ENCODE measurements at regions not wholly inside any gene's neighbourhood (a gene's known extent, or its start where the extent isn't known, plus 50 kb on each side); places are given as distances from the start of the nearest gene placed in this dataset.

DNA sequence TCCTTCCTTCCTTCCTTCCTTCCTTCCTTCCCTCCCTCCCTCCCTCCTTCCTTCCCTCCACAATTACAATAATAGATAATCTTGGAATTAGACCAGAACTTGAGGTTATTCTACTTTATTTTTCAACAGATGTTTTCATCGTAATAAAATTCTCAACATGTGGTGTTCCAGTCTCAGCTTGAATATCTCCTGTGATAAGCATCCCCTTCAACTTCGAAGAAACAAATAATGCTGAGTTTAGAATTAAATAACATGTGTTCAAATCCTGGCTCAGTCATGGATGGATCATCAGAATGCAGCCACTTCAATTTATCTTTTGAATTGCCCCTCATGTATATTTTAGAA is 91.4 kb upstream of the PAPPA start:
- DNase-seq, result no peak

- DNase-seq, result no peak
Measured at GRCh38 chr9:116064970-116065369, 88.6 kb upstream of the PAPPA start.

DNA sequence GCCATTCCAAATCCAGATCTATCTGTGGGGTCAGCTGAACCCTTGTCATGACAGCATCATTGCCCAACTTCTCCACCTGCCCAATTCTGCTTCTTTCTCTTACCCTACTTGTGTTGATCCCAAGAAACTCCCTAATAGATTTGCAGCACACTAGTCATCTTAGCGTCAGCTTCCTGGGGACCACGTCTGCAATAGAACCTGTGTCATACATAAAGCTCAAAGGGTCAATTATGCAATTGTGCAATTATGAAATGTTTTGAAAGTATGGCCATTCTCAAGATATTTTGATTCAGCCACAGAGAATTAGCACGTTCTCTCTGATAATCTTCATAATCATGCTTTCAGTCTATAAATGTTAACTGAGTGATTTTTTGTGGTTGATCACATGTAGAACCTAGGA is 87.4 kb upstream of the PAPPA start:
- DNase-seq, result no peak

- no peak for DNase-seq
Measured at GRCh38 chr9:116067566-116067965, 86.0 kb upstream of the PAPPA start.

DNA sequence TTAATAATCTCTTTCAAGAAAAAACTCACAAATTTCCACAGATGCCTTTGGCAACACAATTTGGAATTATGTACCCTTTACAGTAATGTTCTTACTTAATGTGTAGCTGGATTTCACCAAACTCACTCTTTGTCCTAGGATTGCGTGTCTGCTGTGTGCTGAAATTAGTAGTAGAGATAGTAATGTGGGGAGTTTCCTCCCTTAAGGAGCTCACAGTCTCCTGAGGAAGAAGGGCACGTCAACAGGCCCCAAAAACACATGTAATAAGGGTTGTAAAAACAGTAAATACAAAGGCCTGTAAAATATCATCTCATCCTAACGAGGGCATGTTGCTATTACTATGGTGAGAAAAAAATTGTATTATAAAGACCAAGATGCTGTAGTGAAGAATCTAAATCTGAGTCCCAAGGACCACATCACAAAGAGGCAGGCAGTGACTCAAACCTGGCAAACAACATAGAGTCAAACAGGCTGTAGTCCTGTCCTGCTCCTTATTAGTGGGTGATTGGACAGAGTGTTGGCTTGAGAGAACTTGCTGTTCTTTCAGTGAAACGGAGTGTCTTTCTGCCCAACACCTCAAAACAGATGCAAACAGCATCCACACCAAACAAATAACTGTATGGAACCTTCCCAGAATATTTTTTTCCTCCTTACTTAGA is 83.2 kb upstream of the PAPPA start:
- no peak for DNase-seq

DNA sequence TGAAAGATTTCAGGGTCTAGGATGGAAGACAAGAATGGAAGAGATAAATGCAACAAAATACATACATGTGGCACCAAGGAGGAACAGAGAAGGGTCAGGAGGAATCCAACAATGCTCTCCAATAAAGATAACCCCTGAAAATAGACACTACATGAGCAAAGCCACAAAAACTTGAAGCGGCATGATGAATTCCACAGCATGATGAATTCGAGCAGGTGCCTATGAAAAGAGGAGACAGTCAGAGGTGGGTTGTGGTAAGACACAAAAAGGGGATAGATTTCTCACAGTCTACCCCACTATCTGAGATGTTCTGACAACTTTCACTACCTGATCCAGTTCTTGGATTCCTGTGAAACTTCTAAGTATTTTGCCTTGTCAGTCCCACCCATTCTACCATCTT is 81.5 kb upstream of the PAPPA start:
- no peak for DNase-seq

GRCh38 chr9:116073826-116074225 is 79.8 kb upstream of the PAPPA start:
- no peak for DNase-seq

DNA sequence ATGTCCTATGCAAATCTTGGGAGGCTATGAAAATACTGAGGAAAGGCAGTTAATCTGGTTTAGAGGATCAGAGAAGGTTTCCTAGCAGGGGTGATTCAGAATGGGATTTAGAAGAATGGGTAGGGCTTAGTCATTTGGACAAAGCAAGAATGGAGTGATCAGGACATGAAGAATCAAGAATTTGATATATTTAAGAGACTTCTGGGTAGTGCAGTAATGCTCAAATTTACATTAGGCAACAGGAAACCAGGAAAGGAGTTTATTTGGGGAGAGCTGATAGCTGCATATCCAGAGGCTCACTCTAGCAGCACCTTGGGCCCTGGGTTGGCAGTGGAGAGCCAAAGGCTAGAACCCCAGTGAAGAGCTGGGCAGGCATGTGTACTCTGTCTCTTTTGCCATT is 78.9 kb upstream of the PAPPA start:
- DNase-seq, result no peak

GRCh38 chr9:116075191-116075590 is 78.4 kb upstream of the PAPPA start:
- no peak for DNase-seq

- DNase-seq, result no peak
Measured at GRCh38 chr9:116078640-116079039, 75.0 kb upstream of the PAPPA start.

- DNase-seq, result no peak
Measured at GRCh38 chr9:116080561-116080960, 73.0 kb upstream of the PAPPA start.

DNA sequence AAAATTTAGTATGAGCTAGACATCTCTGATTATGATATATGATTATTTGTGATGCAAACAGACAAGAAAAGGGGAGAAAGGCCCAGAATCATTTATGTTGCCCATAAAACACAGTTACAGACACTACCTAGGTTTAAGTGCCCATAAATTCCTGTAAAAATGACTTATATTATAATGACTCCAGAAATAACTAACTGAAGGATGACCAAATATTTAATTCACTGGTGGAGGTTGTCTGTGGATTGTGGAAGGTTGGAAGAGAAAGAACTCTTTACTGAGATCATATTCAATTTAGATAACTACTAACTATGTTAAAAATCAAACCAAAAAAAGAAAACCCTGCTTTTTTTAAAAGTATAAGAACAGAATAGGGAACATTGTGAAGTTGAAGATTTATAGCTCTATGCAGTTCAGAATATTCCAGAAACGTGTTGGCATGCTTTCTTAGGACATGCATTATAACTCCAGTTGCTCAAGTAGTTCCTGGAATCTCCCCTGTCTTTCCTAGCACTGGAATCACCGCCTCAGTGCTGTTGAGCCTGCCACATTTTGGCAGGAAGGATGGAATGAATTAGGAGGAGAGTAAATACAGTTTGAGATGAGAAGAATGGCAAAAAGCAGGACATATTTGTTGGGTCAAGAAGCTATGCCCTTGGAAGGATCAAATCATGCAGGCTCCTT is 72.0 kb upstream of the PAPPA start:
- DNase-seq, result no peak

GRCh38 chr9:116083837-116084236 is 69.8 kb upstream of the PAPPA start:
- no peak for DNase-seq

GRCh38 chr9:116084497-116084896 is 69.1 kb upstream of the PAPPA start:
- no peak for DNase-seq

DNA sequence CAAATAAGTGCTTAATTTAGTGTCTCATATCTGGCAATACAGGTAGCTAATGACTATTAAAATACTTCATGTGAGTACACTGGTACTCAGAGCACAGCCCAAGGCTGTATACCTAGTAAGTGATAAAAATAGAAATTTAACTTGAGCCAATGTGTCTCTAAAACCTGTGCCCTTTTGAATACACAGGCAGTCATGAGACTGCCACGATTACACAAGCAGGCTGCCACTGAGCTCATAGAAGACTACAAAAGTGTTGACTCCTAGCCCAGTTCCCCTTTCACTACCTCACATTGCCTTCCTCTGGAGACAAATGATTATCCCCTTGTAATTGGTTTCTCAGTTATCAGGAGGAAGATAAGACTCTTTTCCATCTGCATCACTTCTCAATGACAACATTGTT is 66.3 kb upstream of the PAPPA start:
- DNase-seq, result no peak

GRCh38 chr9:116087751-116088194 is 65.8 kb upstream of the PAPPA start:
- DNase-seq, result no peak

GRCh38 chr9:116088396-116088795 is 65.2 kb upstream of the PAPPA start:
- DNase-seq, result no peak

DNA sequence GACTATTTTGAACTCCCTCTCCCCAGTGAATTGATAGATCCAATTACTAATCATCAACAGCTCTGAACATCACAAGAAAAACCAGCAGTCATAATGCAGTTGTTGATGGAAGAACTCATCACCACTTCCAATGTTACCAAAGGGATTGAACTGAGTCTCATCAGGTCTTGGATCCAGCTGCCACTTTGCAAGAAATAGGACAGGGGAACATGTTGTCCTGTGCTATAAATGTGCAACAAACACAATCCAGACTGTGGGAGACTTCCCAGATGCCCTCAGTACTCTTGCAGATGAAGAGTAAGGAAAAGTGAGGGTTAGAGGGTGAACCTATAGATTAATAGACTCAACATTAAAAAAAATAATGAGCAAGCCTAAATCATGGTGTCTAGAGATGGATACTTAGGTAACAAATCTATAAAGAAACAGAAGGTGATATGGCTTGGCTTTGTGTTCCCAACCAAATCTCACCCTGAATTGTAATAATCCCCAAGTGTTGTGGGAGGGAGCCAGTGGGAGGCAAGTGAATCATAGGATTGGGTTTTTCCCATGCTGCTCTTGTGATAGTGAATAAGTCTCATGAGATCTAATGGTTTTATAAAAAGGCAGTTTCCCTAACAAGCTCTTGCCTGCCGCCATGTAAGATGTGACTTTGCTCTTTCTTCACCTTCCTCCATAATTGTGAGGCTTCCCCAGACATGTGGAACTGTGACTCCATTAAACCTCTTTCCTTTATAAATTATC is 63.4 kb upstream of the PAPPA start:
- no peak for DNase-seq

GRCh38 chr9:116094846-116095245 is 58.7 kb upstream of the PAPPA start:
- no peak for DNase-seq

DNA sequence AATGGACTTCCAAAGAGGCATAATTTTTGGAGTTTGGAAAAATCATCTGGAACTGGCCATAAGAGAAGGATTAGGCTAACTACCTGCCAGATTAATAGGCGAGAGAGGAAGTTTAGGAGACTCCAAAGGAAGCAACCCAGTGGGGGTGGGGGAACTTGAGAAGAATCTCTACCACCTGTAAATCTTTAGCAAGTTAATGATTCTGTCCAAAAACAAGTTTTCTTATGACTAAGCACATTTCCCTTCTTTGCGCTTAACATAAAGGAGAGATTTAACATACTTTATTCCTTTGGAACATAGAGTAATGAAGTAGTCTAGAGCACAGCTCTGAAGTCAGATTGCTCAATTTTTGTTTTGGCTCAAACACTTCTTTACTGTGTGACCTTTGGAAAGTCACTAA is 58.2 kb upstream of the PAPPA start:
- DNase-seq, result no peak

GRCh38 chr9:116096046-116096445 is 57.5 kb upstream of the PAPPA start:
- DNase-seq, result no peak

DNA sequence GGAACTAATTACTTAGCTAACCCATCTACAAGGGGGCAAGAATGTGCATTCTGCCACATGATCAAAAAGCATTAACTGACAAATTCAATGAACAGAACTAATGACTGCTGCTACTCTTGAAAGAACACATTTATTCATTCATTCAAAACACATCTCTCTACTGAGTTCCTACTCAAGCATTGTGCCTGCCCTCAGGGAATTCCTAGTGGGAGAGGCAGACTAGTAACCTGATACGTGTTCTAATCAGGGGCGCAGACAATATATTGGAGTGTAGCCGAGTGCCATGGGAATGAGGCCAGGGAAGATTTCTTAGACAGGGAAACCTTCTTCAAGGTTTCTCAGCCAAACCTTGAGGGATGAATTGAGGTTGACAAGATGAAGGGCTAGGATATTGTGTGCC is 56.7 kb upstream of the PAPPA start:
- DNase-seq, result no peak

- DNase-seq, result no peak
Measured at GRCh38 chr9:116098476-116098875, 55.1 kb upstream of the PAPPA start.

GRCh38 chr9:116099821-116100220 is 53.8 kb upstream of the PAPPA start:
- DNase-seq, result no peak

All from NCI-H2029 (cell line).